Mesothelial cell of epicardium (in vitro differentiated cells): ENCODE measurements at regions not wholly inside any gene's neighbourhood (a gene's known extent, or its start where the extent isn't known, plus 50 kb on each side); places are given as distances from the start of the nearest gene placed in this dataset.
A peak's percentile ranks its signal among the peaks of the same experiment; 100 is the strongest.

Experiments
- DNase-seq, 2 experiments: peaks; one replicate each; pipeline ENCODE4 v3.0.0; 2021; ENCODE audit warnings: low spot score in 2 of 2; ENCODE audit not compliant: unreplicated experiment in 2 of 2
- H3K27ac Mint-ChIP-seq: 2 replicates; pipeline ENCODE4 v1.8.0; 2021; ENCODE audit warnings: mixed read lengths
- H3K27me3 Mint-ChIP-seq: 2 replicates; pipeline ENCODE4 v1.8.0; 2021; ENCODE audit warnings: low read depth, mixed read lengths
- H3K36me3 Mint-ChIP-seq: 2 replicates; pipeline ENCODE4 v1.8.0; 2021; ENCODE audit warnings: mixed read lengths
- H3K4me1 Mint-ChIP-seq: 2 replicates; pipeline ENCODE4 v1.8.0; 2021; ENCODE audit warnings: mixed read lengths
- H3K4me3 Mint-ChIP-seq: 2 replicates; pipeline ENCODE4 v1.8.0; 2021; ENCODE audit warnings: mild to moderate bottlenecking, moderate library complexity, mixed read lengths
- H3K9me3 Mint-ChIP-seq: 2 replicates; pipeline ENCODE4 v1.8.0; 2021; ENCODE audit warnings: mixed read lengths
- CTCF ChIP-seq: fragments of 200-600 bp; sonication (generic); IDR thresholded peaks from one replicate; pipeline ENCODE4 v1.5.0; 2021; ENCODE audit warnings: antibody characterized with exemption; ENCODE audit not compliant: unreplicated experiment

GRCh38 chr4:162274354-162274753 lies 110.6 kb upstream of the FSTL5 start:
- Mint-ChIP-seq H3K27ac (no peak overlapping the region), H3K36me3 (no peaks in the 10 kb centered on the region), H3K4me1 (no peaks in the 10 kb centered on the region), H3K9me3 (no peaks in the 10 kb centered on the region), H3K27me3 (no peaks in the 10 kb centered on the region), H3K4me3 (no peak overlapping the region)
- DNase-seq = no peak
- TF ChIP-seq CTCF = no peak

- H3K36me3 Mint-ChIP-seq = no peaks in the 10 kb centered on the region
- H3K27ac Mint-ChIP-seq = no peak overlapping the region
- TF ChIP-seq CTCF = no peak
- H3K27me3 Mint-ChIP-seq = no peaks in the 10 kb centered on the region
- H3K9me3 Mint-ChIP-seq = no peaks in the 10 kb centered on the region
- no peak overlapping the region for H3K4me3 Mint-ChIP-seq
- H3K4me1 Mint-ChIP-seq = no peaks in the 10 kb centered on the region
- DNase-seq = no peak
Measured at GRCh38 chr4:162272215-162272614, 108.4 kb upstream of the FSTL5 start.

- Mint-ChIP-seq H3K9me3 (peaks cover 21% of the 10 kb centered on the region), H3K27me3 (no peaks in the 10 kb centered on the region), H3K27ac (no peak overlapping the region), H3K4me3 (no peak overlapping the region), H3K4me1 (no peaks in the 10 kb centered on the region), H3K36me3 (no peaks in the 10 kb centered on the region)
- DNase-seq = no peak
- no peak for TF ChIP-seq CTCF
Measured at GRCh38 chr4:162268911-162269310, 105.1 kb upstream of the FSTL5 start.

- Mint-ChIP-seq H3K27me3 (no peaks in the 10 kb centered on the region), H3K9me3 (peaks cover 27% of the 10 kb centered on the region), H3K4me1 (no peaks in the 10 kb centered on the region), H3K36me3 (no peaks in the 10 kb centered on the region), H3K4me3 (no peak overlapping the region), H3K27ac (no peak overlapping the region)
- DNase-seq = no peak
- no peak for TF ChIP-seq CTCF
Measured at GRCh38 chr4:162265802-162266201, 102.0 kb upstream of the FSTL5 start.

- Mint-ChIP-seq H3K27me3 (no peaks in the 10 kb centered on the region), H3K27ac (no peak overlapping the region), H3K4me3 (no peak overlapping the region), H3K36me3 (no peaks in the 10 kb centered on the region), H3K9me3 (peaks cover 3% of the 10 kb centered on the region), H3K4me1 (peaks cover 12% of the 10 kb centered on the region)
- no peak for TF ChIP-seq CTCF
- no peak for DNase-seq
Measured at GRCh38 chr4:162245051-162245450, 81.3 kb upstream of the FSTL5 start.

GRCh38 chr4:162241857-162242256 lies 78.1 kb upstream of the FSTL5 start:
- peak overlapping the region; percentile 47 for H3K27ac Mint-ChIP-seq
- peaks cover 3% of the 10 kb centered on the region for H3K9me3 Mint-ChIP-seq
- H3K4me1 Mint-ChIP-seq = peaks cover 10% of the 10 kb centered on the region
- H3K4me3 Mint-ChIP-seq = no peak overlapping the region
- no peaks in the 10 kb centered on the region for H3K27me3 Mint-ChIP-seq
- no peaks in the 10 kb centered on the region for H3K36me3 Mint-ChIP-seq
- no peak for TF ChIP-seq CTCF
- no peak for DNase-seq
